A549 (cell line): ENCODE measurements at regions not wholly inside any gene's neighbourhood (a gene's known extent, or its start where the extent isn't known, plus 50 kb on each side); places are given as distances from the start of the nearest gene placed in this dataset.

ENCODE experiments used
- ATAC-seq, 2 experiments: fragments of 200-7000 bp in 1 of 2; fragments of >200 bp in 1 of 2; cut with Nextera tagmentation in 1 of 2; cut with Tn5 transposase in 1 of 2; 3 replicates each; pipeline versions ENCODE4 v1.8.0 to v1.9.1; 2018 to 2020; ENCODE audit warnings: mild to moderate bottlenecking in 1 of 2, moderate library complexity in 1 of 2
- CTCF ChIA-PET: fragments of 300-600 bp; sonication (Branson Sonifier 250); formaldehyde crosslinking; extraction: SDS; loops from one replicate; lab custom pipeline; 2021; ENCODE audit warnings: antibody characterized with exemption, inconsistent platforms; lab: Yijun Ruan, JAX
- POLR2A ChIA-PET: fragments of 350-600 bp; formaldehyde crosslinking; extraction: SDS; loops from one replicate; lab custom pipeline; 2021; ENCODE audit warnings: antibody characterized with exemption, inconsistent platforms; lab: Yijun Ruan, JAX
- DNase-seq, 2 experiments: peaks; one replicate each; pipeline versions ENCODE4 v3.0.0 to v3.0.0-alpha.2; 2011 to 2016; ENCODE audit warnings: low read depth in 1 of 2, low spot score in 1 of 2
- FAIRE-seq: peaks from 2 replicates; lab custom pipeline; 2011; peaks lifted over from hg19 to GRCh38; lab: Jason Lieb, UNC
- H3K27ac ChIP-seq, 2 experiments: fragments of >200 bp; sonication (Bioruptor Twin); formaldehyde crosslinking; 3 replicates each; pipeline ENCODE4 v1.5.1; 2016 to 2017
- H3K4me1 ChIP-seq: fragments of >200 bp; sonication (Bioruptor Twin); formaldehyde crosslinking; 3 replicates; pipeline ENCODE4 v1.6.1; 2016
- H3K4me2 ChIP-seq: fragments of >200 bp; sonication (Bioruptor Twin); formaldehyde crosslinking; 3 replicates; pipeline ENCODE4 v1.6.1; 2016
- H3K4me3 ChIP-seq: fragments of >200 bp; sonication (Bioruptor Twin); formaldehyde crosslinking; 3 replicates; pipeline ENCODE4 v1.5.1; 2016
- H3K9me3 ChIP-seq: fragments of >200 bp; sonication (Bioruptor Twin); formaldehyde crosslinking; 3 replicates; pipeline ENCODE4 v1.6.1; 2016
- CHD4 ChIP-seq: fragments of 200-600 bp; sonication (generic); IDR thresholded peaks from 2 replicates; pipeline ENCODE4 v1.6.1; 2016; ENCODE audit warnings: antibody characterized with exemption, mild to moderate bottlenecking, borderline replicate concordance
- EHF ChIP-seq: fragments of 250-450 bp; sonication (Bioruptor Pico); IDR thresholded peaks from 2 replicates; pipeline ENCODE4 v1.5.0; 2020; ENCODE audit warnings: mild to moderate bottlenecking
- EP300 ChIP-seq, 2 experiments: fragments of >200 bp; sonication (Bioruptor Twin); formaldehyde crosslinking; IDR thresholded peaks; 2 replicates in 1 of 2; 3 replicates in 1 of 2; pipeline ENCODE4 v1.6.1; 2016 to 2017
- ESRRA ChIP-seq: fragments of 150-350 bp; IDR thresholded peaks from 2 replicates; pipeline ENCODE4 v1.6.1; 2014; ENCODE audit warnings: mild to moderate bottlenecking, low read length, borderline replicate concordance
- GATA3 ChIP-seq: IDR thresholded peaks from 2 replicates; pipeline ENCODE4 v1.6.1; 2012; ENCODE audit warnings: borderline replicate concordance
- HOXB5 ChIP-seq: fragments of 250-450 bp; sonication (Bioruptor Pico); IDR thresholded peaks from 2 replicates; pipeline ENCODE4 v1.5.0; 2020; ENCODE audit warnings: mild to moderate bottlenecking, moderate library complexity
- KDM5A ChIP-seq: fragments of 200-600 bp; sonication (generic); IDR thresholded peaks from 2 replicates; pipeline ENCODE4 v1.6.1; 2016; ENCODE audit warnings: antibody characterized with exemption, mild to moderate bottlenecking
- MAFK ChIP-seq: fragments of 450-650 bp; IDR thresholded peaks from 2 replicates; pipeline ENCODE4 v1.6.1; 2014; ENCODE audit not compliant: partially characterized antibody
- MAZ ChIP-seq: fragments of 150-350 bp; IDR thresholded peaks from 2 replicates; pipeline ENCODE4 v1.6.1; 2014; ENCODE audit warnings: antibody characterized with exemption, low read depth, low read length, borderline replicate concordance
- NFE2L2 ChIP-seq: fragments of 150-350 bp; conservative IDR thresholded peaks from 2 replicates; pipeline ENCODE4 v1.6.1; 2014; ENCODE audit warnings: low read length
- NR3C1 ChIP-seq: fragments of >200 bp; sonication (Bioruptor Twin); formaldehyde crosslinking; IDR thresholded peaks from 3 replicates; pipeline ENCODE4 v1.6.1; 2017
- POLR2A ChIP-seq: IDR thresholded peaks from 2 replicates; pipeline ENCODE4 v1.6.1; 2012; ENCODE audit warnings: mild to moderate bottlenecking, low read length
- RARB ChIP-seq: fragments of 250-450 bp; sonication (Bioruptor Pico); IDR thresholded peaks from 2 replicates; pipeline ENCODE4 v1.8.0; 2021; ENCODE audit warnings: mild to moderate bottlenecking, moderate library complexity
- RFX5 ChIP-seq: fragments of 450-650 bp; IDR thresholded peaks from 2 replicates; pipeline ENCODE4 v1.7.1; 2014; ENCODE audit warnings: antibody characterized with exemption, mild to moderate bottlenecking, moderate library complexity
- RNF2 ChIP-seq: fragments of 200-600 bp; sonication (generic); IDR thresholded peaks from 2 replicates; pipeline ENCODE4 v1.6.1; 2016; ENCODE audit warnings: low read depth, mild to moderate bottlenecking, antibody characterized with exemption, moderate library complexity, borderline replicate concordance
- WGBS: methylation state at CpG from one replicate; pipeline ENCODE4 v1.1.6; 2017; ENCODE audit errors: missing lambda C conversion rate; 5-methylcytosine and 5-hydroxymethylcytosine counted together
- small RNA-seq, 6 experiments: library from RNA; depleted of rRNA; stranded (forward); fragments of <200 nt; gene quantifications; one replicate each; pipeline ENCODE3, GENCODE V24; 2012
- TF ChIP-seq, protein P1 (sequence below): IDR thresholded peaks from 2 replicates; pipeline ENCODE4 v1.6.1; 2012
- TF ChIP-seq, protein P2 (sequence below): fragments of 150-350 bp; IDR thresholded peaks from 2 replicates; pipeline ENCODE4 v1.6.1; 2014; ENCODE audit warnings: low read depth, mild to moderate bottlenecking, low read length
- TF ChIP-seq, protein P3 (sequence below): fragments of >200 bp; sonication (Bioruptor Twin); formaldehyde crosslinking; IDR thresholded peaks from 2 replicates; pipeline ENCODE4 v1.6.1; 2016

DNA sequence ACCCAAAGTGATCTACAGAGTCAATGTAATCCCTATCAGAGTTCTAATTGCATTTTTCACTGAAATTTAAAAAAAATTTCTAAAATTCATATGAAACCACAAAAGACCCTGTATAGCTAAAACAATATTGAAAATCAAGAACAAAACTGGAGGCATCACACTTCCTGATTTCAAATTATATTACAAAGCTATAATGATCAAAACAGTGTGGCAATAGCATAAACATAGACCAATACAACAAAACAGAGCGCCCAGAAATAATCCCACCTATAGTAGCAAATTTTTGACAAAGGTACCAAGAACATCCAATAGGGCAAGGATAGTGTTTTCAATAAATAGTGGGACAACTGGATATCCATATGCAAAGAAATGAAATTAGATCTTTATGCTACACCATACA, 59.4 kb upstream of the PRKG2 start:
- no peak for ATAC-seq
- FAIRE-seq, result no peak
- no peaks in the 10 kb centered on the region for H3K9me3 ChIP-seq
- no peak for DNase-seq
- ChIA-PET CTCF (no interaction called here), POLR2A (no interaction called here)
- TF ChIP-seq RFX5 (no peak), HOXB5 (CRISPR knock-in tag) (no peak), EHF (CRISPR knock-in tag) (no peak), NR3C1 (no peak), EP300 (IDR thresholded peaks at IDR 0.05) (no peak), RARB (CRISPR knock-in tag) (no peak), POLR2A (no peak), CHD4 (no peak), MAFK (no peak), RNF2 (no peak), NFE2L2 (no peak)
- TF ChIP-seq, protein P1, sequence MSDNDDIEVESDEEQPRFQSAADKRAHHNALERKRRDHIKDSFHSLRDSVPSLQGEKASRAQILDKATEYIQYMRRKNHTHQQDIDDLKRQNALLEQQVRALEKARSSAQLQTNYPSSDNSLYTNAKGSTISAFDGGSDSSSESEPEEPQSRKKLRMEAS, result no peak
- H3K4me2 ChIP-seq, result no peak overlapping the region
- H3K27ac ChIP-seq, result no peak overlapping the region
- 4% methylated on average over 1 of the region's 1 CpG for WGBS
- H3K4me3 ChIP-seq, result no peak overlapping the region
- no peaks in the 10 kb centered on the region for H3K4me1 ChIP-seq

DNA sequence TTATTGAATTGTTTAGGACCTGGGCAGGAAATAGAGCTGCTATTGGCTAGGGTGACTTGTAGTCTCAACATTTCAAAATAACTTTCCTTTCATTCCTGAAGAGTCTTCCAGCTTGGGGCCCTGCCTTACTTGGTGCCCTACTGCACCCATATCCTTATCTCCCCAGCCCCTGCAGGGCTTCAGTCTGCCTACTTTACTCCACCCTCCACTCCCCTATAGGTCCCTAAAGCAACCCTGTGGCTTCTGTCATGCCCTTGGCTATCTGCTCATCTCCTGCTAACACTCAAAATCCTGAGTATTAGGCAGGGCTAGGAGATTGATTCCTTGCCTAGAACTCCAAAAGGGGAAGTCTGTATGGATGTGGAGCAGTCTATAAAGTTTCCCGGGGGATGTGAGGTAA, 57.6 kb upstream of the PRKG2 start:
- H3K4me1 ChIP-seq, result no peaks in the 10 kb centered on the region
- no peak overlapping the region for H3K27ac ChIP-seq
- ATAC-seq (no peak), FAIRE-seq (no peak), DNase-seq (no peak)
- H3K4me3 ChIP-seq, result no peak overlapping the region
- TF ChIP-seq, protein P2, sequence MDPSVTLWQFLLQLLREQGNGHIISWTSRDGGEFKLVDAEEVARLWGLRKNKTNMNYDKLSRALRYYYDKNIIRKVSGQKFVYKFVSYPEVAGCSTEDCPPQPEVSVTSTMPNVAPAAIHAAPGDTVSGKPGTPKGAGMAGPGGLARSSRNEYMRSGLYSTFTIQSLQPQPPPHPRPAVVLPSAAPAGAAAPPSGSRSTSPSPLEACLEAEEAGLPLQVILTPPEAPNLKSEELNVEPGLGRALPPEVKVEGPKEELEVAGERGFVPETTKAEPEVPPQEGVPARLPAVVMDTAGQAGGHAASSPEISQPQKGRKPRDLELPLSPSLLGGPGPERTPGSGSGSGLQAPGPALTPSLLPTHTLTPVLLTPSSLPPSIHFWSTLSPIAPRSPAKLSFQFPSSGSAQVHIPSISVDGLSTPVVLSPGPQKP, result no peak
- TF ChIP-seq KDM5A, result no peak
- TF ChIP-seq GATA3, result no peak
- no peak for TF ChIP-seq ESRRA
- TF ChIP-seq MAZ, result no peak
- TF ChIP-seq EHF (CRISPR knock-in tag), result no peak
- TF ChIP-seq, protein P3, sequence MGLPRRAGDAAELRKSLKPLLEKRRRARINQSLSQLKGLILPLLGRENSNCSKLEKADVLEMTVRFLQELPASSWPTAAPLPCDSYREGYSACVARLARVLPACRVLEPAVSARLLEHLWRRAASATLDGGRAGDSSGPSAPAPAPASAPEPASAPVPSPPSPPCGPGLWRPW, result no peak
- TF ChIP-seq, all 56 proteins: peak for 0
- Histone ChIP-seq H3K9me3 (no peaks in the 10 kb centered on the region), H3K4me2 (no peak overlapping the region)
- ChIA-PET CTCF (no interaction called here), POLR2A (no interaction called here)
- 41% methylated on average over 1 of the region's 1 CpG for WGBS

Small RNAs in the stretch of these regions (small RNA-seq; reads per million reads assigned to genes)
- 0 reads per million in 6 experiments for gene RNU5A-2P
